Esophagus muscularis mucosa (tissue), 4 donors: ENCODE measurements at regions not wholly inside any gene's neighbourhood (a gene's known extent, or its start where the extent isn't known, plus 50 kb on each side); places are given as distances from the start of the nearest gene placed in this dataset.

Source experiments
- EP300 ChIP-seq: sonication (generic); formaldehyde crosslinking; IDR thresholded peaks from one replicate; pipeline ENCODE4 v1.6.1; 2017; ENCODE audit warnings: antibody characterized with exemption
- POLR2A ChIP-seq: fragments of 450-650 bp; IDR thresholded peaks from one replicate; pipeline ENCODE4 v1.6.1; 2017; ENCODE audit warnings: antibody characterized with exemption, moderate library complexity, mild to moderate bottlenecking, low read depth
- POLR2AphosphoS5 ChIP-seq, 2 donors: sonication (generic); formaldehyde crosslinking; IDR thresholded peaks; one replicate each; pipeline ENCODE4 v1.6.1; 2017; ENCODE audit warnings: antibody characterized with exemption in 2 of 2
- TF ChIP-seq, protein P1 (sequence below), 3 experiments: fragments of 200-600 bp in 2 of 3; fragments of 450-650 bp in 1 of 3; sonication (generic) in 2 of 3; IDR thresholded peaks; one replicate each; pipeline ENCODE4 v1.5.1; 2017 to 2019; ENCODE audit warnings: antibody characterized with exemption in 3 of 3, mild to moderate bottlenecking in 2 of 3, moderate library complexity in 1 of 3

DNA sequence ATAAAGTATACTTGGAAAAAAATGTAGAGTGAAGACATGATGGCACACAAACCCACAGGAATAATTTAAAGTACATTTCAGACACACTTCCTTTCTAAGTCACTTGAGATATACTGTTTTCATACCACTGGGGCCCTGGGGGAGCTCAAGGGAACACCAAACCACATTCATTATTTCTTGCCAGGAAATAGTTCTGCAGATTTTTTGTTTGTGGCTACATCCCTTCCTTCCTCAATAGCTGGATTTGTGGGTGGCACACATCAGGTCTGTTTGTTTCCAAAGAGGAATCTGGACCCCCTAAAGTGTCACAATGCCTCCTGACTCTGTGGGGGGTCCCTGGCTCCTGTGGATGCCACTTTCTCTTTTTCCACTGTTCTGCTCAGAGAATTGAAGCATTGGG is 153.5 kb upstream of the COL8A1 start:
- TF ChIP-seq, protein P1, sequence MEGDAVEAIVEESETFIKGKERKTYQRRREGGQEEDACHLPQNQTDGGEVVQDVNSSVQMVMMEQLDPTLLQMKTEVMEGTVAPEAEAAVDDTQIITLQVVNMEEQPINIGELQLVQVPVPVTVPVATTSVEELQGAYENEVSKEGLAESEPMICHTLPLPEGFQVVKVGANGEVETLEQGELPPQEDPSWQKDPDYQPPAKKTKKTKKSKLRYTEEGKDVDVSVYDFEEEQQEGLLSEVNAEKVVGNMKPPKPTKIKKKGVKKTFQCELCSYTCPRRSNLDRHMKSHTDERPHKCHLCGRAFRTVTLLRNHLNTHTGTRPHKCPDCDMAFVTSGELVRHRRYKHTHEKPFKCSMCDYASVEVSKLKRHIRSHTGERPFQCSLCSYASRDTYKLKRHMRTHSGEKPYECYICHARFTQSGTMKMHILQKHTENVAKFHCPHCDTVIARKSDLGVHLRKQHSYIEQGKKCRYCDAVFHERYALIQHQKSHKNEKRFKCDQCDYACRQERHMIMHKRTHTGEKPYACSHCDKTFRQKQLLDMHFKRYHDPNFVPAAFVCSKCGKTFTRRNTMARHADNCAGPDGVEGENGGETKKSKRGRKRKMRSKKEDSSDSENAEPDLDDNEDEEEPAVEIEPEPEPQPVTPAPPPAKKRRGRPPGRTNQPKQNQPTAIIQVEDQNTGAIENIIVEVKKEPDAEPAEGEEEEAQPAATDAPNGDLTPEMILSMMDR (IDR thresholded peaks at IDR 0.05), result no peak
- TF ChIP-seq POLR2A (no peak), EP300 (no peak), POLR2AphosphoS5 (IDR thresholded peaks at IDR 0.05) (no peak)
